ENCODE measurements at regions not wholly inside any gene's neighbourhood (a gene's known extent, or its start where the extent isn't known, plus 50 kb on each side); places are given as distances from the start of the nearest gene placed in this dataset.

DNA sequence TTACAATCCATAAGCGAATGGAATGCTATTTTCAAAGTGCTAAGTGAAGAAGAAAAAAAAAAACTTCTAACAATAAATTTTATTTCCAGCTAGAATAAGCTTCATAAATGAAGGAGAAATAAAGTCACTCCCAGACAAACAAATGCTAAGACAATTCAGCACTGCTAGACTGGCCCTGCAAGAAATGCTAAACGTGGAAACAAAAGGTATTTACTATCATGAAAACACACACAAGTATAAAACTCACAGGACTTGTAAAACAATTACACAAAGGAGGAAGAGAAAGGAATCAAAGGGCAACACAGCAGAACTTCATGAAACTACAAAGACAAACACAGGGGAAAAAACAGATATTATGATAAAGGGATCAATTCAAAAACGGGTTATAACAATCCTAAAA lies 85.8 kb upstream of the NELL2 start:
- DNase-seq (ENCODE audit: low spot score): no peak

DNA sequence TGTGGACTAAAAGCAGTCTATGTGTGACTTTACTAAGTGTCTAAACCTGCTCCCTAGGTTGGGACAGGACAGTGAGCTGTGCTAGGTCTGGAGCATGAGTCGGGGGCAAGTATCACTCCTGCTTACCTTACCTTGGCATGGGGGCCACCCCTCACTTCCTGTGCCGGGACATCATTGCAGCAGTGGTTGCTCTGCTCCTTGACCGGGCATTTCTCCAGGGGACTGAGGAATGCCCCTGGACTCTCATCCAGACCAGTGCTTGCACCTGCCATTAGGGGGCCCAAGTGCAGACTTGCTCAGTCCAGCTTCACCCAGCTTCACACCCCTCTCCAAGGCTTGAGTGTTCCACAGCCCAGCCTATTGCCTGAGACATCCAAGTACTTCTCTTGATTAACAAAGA lies 84.7 kb upstream of the NELL2 start:
- no peak for DNase-seq (ENCODE audit: low spot score)

DNA sequence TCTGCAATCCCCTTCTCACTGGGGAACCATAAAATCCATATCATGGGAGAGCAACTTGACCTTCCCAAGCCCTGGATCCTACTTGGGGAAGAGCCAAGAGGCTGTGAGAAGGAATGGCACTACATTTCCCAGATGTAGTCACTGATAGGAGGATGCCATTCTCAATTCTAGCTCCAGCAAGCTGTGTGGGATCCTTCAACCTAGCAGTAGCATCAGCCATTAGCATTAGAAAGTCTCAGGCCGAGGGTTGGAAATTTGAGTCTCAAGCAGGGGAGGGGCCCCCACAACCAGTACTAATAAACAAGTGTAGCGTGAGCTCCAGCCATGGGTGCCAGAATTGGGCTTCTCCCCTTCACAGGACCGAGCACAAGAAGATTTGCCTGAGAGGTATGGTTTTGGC lies 84.3 kb upstream of the NELL2 start:
- DNase-seq (ENCODE audit: low spot score): no peak

- DNase-seq (ENCODE audit: low spot score): no peak
Measured at GRCh38 chr12:44947163-44947562, 71.0 kb upstream of the NELL2 start.

DNA sequence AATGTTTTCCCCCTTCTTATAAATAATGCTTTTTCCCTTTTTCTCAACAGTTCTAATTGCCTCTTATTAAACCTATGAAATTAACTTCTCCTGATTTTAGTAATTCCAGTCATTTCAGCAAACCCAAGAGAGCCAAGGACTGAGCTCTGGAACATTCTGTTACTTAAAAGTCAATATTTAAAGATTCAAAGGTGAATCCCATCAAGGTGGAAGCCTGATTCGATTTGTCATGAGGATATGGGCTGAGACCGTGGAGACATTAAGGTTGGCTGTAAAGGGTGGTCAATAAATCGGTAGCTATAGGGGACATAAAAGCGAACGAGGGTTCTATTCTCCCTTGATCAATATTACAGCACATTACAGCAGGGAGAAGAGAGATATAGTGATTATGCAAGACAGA lies 66.6 kb upstream of the NELL2 start:
- no peak for DNase-seq (ENCODE audit: low spot score)

- peak; percentile 61 for DNase-seq (ENCODE audit: low spot score)
Measured at GRCh38 chr12:44930972-44931600, 55.0 kb upstream of the NELL2 start.

DNA sequence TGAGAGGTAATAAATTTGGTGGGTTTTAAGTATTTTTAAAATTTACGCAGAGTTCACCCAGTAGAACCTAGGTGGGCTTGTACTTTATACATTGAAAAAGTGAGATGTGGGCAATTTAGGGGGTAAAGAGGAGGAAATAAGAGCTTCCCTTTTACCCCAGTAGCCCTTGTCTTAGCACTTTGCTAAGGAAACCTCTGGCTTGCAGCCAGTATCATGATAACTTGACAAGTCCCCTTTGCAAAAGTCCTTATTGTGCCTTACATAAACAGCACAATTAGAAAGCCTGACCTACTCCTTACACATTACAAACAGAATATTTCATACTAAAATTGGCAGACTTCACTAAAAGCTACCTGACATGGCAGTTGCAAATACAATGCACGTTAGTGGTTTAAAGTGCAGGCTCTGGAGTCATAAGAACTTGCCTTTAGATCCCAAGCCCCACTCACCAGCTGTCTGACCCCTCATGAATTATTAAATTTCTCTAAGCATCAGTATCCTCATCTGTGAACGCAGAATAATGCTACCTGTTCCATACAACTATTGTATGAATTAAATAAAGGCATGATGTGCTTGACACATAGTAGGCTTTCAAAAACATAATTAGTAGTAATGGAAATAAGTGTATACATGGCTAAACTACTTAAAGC lies 53.2 kb upstream of the NELL2 start:
- DNase-seq (ENCODE audit: low spot score): no peak

Data from CD4-positive, alpha-beta T cell treated with Interleukin-6 at 100 ng/mL for 8 hours (primary cell).